Colonic mucosa (tissue), 4 donors: ENCODE measurements at regions not wholly inside any gene's neighbourhood (a gene's known extent, or its start where the extent isn't known, plus 50 kb on each side); places are given as distances from the start of the nearest gene placed in this dataset.

Source experiments
- DNase-seq: peaks from one replicate; pipeline ENCODE4 v3.0.0-alpha.2; 2020
- H3K27ac ChIP-seq: fragments of 200-600 bp; one replicate; pipeline ENCODE4 v1.8.0; 2021
- H3K27me3 ChIP-seq: fragments of 200-600 bp; one replicate; pipeline ENCODE4 v1.8.0; 2021
- H3K36me3 ChIP-seq: fragments of 200-600 bp; one replicate; pipeline ENCODE4 v1.8.0; 2021
- H3K4me1 ChIP-seq: fragments of 200-600 bp; one replicate; pipeline ENCODE4 v1.8.0; 2021; ENCODE audit warnings: mild to moderate bottlenecking
- H3K4me3 ChIP-seq: fragments of 200-600 bp; one replicate; pipeline ENCODE4 v1.8.0; 2021
- H3K9ac ChIP-seq, 2 donors: one replicate each; pipeline ENCODE4 v1.7.0; 2013; ENCODE audit warnings: control low read depth in 2 of 2, low read depth in 2 of 2, low read length in 2 of 2
- H3K9me3 ChIP-seq: fragments of 200-600 bp; one replicate; pipeline ENCODE4 v1.8.0; 2021
- CTCF ChIP-seq: fragments of 200-600 bp; IDR thresholded peaks from one replicate; pipeline ENCODE4 v1.8.0; 2022; ENCODE audit warnings: antibody characterized with exemption, mild to moderate bottlenecking
- intact Hi-C: fragments of 100-400 bp; cut with DNase I; formaldehyde crosslinking; loops from one replicate; pipeline ENCODE4 v1.14.1; 2022
- donor health status: healthy.
- donor health status: DM: no; HTN: no; CAD: no.
- donor health status: DM: no; HTN: no; CAD: no.

GRCh38 chr6:164294047-164294784 lies 879.7 kb downstream of the QKI start:
- H3K27ac ChIP-seq = no peak overlapping the region
- H3K27me3 ChIP-seq = no peaks in the 10 kb centered on the region
- H3K36me3 ChIP-seq = no peaks in the 10 kb centered on the region
- no peaks in the 10 kb centered on the region for H3K4me1 ChIP-seq
- no peak for TF ChIP-seq CTCF
- DNase-seq = no peak
- H3K9me3 ChIP-seq = no peaks in the 10 kb centered on the region
- no peak overlapping the region for H3K4me3 ChIP-seq
- intact Hi-C loops = no loop called here
- no peak overlapping the region for H3K9ac ChIP-seq

DNA sequence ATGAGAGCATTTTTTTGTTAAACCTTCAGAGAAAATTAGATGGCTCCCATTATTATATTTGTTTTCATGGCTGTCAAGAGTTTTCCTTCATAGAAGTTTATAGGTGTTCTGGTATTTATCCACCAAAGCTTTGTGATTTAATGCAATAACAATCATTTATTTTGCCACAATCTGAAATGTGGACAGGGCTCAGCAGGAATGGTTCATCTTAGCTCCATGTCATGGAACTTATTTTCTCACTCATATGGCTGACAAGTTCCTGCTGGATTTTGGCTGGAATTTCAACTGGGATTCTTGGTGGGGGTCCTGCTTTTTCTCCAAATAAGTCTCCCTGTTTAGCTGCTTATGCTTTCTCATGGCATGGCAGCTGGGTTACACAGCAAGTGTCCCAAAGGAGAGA lies 876.7 kb downstream of the QKI start:
- Histone ChIP-seq H3K4me3 (no peak overlapping the region), H3K4me1 (no peaks in the 10 kb centered on the region), H3K27me3 (no peaks in the 10 kb centered on the region), H3K36me3 (no peaks in the 10 kb centered on the region), H3K27ac (no peak overlapping the region), H3K9ac (no peak overlapping the region), H3K9me3 (no peaks in the 10 kb centered on the region)
- TF ChIP-seq CTCF = no peak
- intact Hi-C loops = no loop called here
- DNase-seq = no peak

DNA sequence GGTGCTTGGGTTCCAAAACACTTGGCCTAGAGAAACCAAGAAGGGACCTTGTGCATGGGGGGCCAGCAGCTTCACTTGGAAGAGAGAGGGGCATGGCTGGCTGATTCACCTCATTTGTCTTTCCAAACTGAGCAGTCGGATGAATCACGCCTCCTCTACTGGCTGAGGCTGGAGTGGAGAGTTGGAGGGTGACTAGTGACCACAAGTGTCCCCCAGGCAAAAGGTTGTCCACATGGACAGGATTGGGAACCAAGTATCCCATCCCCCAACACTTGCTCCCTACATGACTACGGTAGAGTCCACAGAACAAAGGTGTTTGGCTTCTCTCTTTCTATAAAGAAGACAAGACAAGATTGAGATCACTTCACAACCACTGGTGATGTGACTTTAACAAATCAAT lies 875.6 kb downstream of the QKI start:
- intact Hi-C loops = no loop called here

DNA sequence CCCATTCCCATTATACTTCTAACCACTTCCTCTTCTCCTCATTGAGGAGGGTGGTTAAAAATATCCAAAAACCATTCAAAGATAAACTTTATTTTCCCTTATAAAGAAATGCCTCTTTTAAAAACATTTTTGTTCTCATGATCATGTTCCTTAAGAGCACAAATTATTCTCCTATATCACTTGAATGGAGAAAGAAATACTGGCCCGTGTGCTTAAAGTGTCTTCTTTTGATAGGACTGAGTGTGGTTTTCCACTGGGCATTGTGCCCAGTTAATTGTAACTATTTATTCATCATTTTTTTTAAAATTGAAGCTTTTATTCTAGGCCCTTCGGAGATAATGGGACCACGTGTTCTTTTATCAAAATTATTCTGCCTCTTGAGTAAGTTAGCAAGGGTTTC lies 871.5 kb downstream of the QKI start:
- intact Hi-C loops = no loop called here
- Histone ChIP-seq H3K36me3 (no peaks in the 10 kb centered on the region), H3K27ac (no peak overlapping the region), H3K9ac (no peak overlapping the region), H3K4me1 (no peaks in the 10 kb centered on the region), H3K9me3 (no peaks in the 10 kb centered on the region), H3K4me3 (no peak overlapping the region), H3K27me3 (no peaks in the 10 kb centered on the region)
- no peak for DNase-seq
- no peak for TF ChIP-seq CTCF

More for the DNA sequence above, 875.6 kb downstream of the QKI start:
- no peaks in the 10 kb centered on the region for H3K36me3 ChIP-seq
- no peak for DNase-seq
- H3K4me3 ChIP-seq = no peak overlapping the region
- no peaks in the 10 kb centered on the region for H3K4me1 ChIP-seq
- no peak overlapping the region for H3K27ac ChIP-seq
- no peaks in the 10 kb centered on the region for H3K27me3 ChIP-seq
- no peak for TF ChIP-seq CTCF
- no peaks in the 10 kb centered on the region for H3K9me3 ChIP-seq
- H3K9ac ChIP-seq = no peak overlapping the region

DNA sequence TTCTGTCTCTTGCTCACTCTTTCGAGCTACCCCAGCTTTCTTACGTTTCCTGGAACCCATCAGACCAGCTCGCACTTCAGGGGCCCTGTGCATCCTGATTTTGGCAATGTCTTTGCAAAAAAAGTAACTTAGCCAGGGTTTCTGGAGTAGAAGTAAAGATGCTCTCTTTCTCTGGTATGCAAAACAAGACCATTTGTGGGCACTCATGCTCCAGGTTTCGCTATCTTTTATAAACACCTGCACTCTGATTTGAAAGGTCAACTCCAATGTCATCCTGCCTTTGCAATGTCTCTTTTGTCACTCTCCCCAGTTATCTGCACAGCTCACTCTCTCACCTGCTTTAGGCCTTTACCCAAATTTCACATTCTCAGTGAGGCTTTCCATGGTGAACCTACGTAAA lies 869.1 kb downstream of the QKI start:
- no peak for TF ChIP-seq CTCF
- intact Hi-C loops = no loop called here
- Histone ChIP-seq H3K36me3 (no peaks in the 10 kb centered on the region), H3K4me1 (no peaks in the 10 kb centered on the region), H3K27ac (no peak overlapping the region), H3K9me3 (no peaks in the 10 kb centered on the region), H3K4me3 (no peak overlapping the region), H3K9ac (no peak overlapping the region), H3K27me3 (no peaks in the 10 kb centered on the region)
- no peak for DNase-seq
